Activated B cell treated with CpG ODN at 0.5 μM for 24 hours (primary cell): ENCODE measurements at regions not wholly inside any gene's neighbourhood (a gene's known extent, or its start where the extent isn't known, plus 50 kb on each side); places are given as distances from the start of the nearest gene placed in this dataset.

ENCODE experiments used
- ATAC-seq: fragments of 200-7000 bp; cut with Tn5 transposase; one replicate; pipeline ENCODE4 v1.10.0; 2021; ENCODE audit warnings: low read depth, mild to moderate bottlenecking, moderate library complexity
- CTCF ChIA-PET: fragments of 350-600 bp; sonication (Branson Sonifier 250); formaldehyde crosslinking; loops from one replicate; lab custom pipeline; 2021; ENCODE audit warnings: antibody characterized with exemption; lab: Charles Lee
- POLR2A ChIA-PET: fragments of 350-600 bp; sonication (Branson Sonifier 250); formaldehyde crosslinking; loops from one replicate; lab custom pipeline; 2021; ENCODE audit warnings: antibody characterized with exemption; lab: Charles Lee
- DNase-seq: peaks from one replicate; pipeline ENCODE4 v3.0.0; 2022
- H3K27ac Mint-ChIP-seq: one replicate; pipeline ENCODE4 v1.8.0; 2020; ENCODE audit warnings: mixed read lengths
- H3K27me3 Mint-ChIP-seq: one replicate; pipeline ENCODE4 v1.8.0; 2021; ENCODE audit warnings: mixed read lengths
- H3K36me3 Mint-ChIP-seq: one replicate; pipeline ENCODE4 v1.8.0; 2021; ENCODE audit warnings: low read depth, mixed read lengths
- H3K4me1 Mint-ChIP-seq: one replicate; pipeline ENCODE4 v1.8.0; 2021; ENCODE audit warnings: mixed read lengths
- H3K4me3 Mint-ChIP-seq: one replicate; pipeline ENCODE4 v1.8.0; 2020; ENCODE audit warnings: mild to moderate bottlenecking, mixed read lengths
- H3K9me3 Mint-ChIP-seq: one replicate; pipeline ENCODE4 v1.8.0; 2020; ENCODE audit warnings: mixed read lengths
- CTCF ChIP-seq: fragments of 200-600 bp; IDR thresholded peaks from one replicate; pipeline ENCODE4 v1.8.0; 2022; ENCODE audit warnings: antibody characterized with exemption, mild to moderate bottlenecking
- intact Hi-C: fragments of 100-400 bp; cut with micrococcal nuclease; formaldehyde crosslinking; loops from one replicate; pipeline ENCODE4 v1.15.1; 2024

- POLR2A ChIA-PET: no interaction called here
- no peak overlapping the region for H3K4me3 Mint-ChIP-seq
- H3K36me3 Mint-ChIP-seq: no peaks in the 10 kb centered on the region
- peaks cover 13% of the 10 kb centered on the region for H3K9me3 Mint-ChIP-seq
- intact Hi-C loops: no loop called here
- no peak for TF ChIP-seq CTCF
- no peaks in the 10 kb centered on the region for H3K4me1 Mint-ChIP-seq
- ATAC-seq: no peak
- H3K27ac Mint-ChIP-seq: no peak overlapping the region
- no peak for DNase-seq
- H3K27me3 Mint-ChIP-seq: no peaks in the 10 kb centered on the region
- CTCF ChIA-PET: no interaction called here
Measured at GRCh38 chr9:82302968-82303655, 314.5 kb downstream of the SPATA31D1 start.

GRCh38 chr9:82308836-82309235, 320.3 kb downstream of the SPATA31D1 start:
- no peak for TF ChIP-seq CTCF

GRCh38 chr9:82313697-82314096, 325.1 kb downstream of the SPATA31D1 start:
- intact Hi-C loops: no loop called here
- Mint-ChIP-seq H3K27me3 (no peaks in the 10 kb centered on the region), H3K36me3 (no peaks in the 10 kb centered on the region), H3K27ac (no peak overlapping the region), H3K4me1 (no peaks in the 10 kb centered on the region), H3K9me3 (peaks cover 2% of the 10 kb centered on the region), H3K4me3 (no peak overlapping the region)
- ChIA-PET CTCF (no interaction called here), POLR2A (no interaction called here)
- TF ChIP-seq CTCF: no peak
- DNase-seq (no peak), ATAC-seq (no peak)

More at GRCh38 chr9:82308836-82309235, 320.3 kb downstream of the SPATA31D1 start:
- DNase-seq: no peak
- POLR2A ChIA-PET: no interaction called here
- CTCF ChIA-PET: no interaction called here
- peaks cover 2% of the 10 kb centered on the region for H3K9me3 Mint-ChIP-seq
- no peak overlapping the region for H3K4me3 Mint-ChIP-seq
- no peak for ATAC-seq
- no peak overlapping the region for H3K27ac Mint-ChIP-seq
- no peaks in the 10 kb centered on the region for H3K36me3 Mint-ChIP-seq
- H3K4me1 Mint-ChIP-seq: no peaks in the 10 kb centered on the region
- no peaks in the 10 kb centered on the region for H3K27me3 Mint-ChIP-seq
- intact Hi-C loops: no loop called here

DNA sequence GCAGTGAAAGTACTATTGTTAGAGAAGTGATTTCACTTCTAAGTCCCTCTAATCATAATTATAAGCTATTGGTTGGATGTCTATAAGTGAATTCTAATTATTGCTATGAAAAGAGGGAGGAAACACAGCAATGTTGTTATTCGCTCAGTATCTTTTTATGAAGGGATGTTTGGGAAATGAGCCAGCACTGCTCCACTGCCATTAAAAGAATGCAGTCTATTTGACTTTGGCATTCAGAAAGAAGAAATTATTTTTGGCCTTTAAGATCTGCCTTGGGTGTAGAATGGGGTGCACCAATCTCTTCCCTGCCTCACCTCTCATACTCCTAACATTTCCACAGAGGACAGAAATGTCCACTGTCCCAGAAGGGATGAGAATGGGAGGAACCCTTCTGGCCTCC, 332.0 kb downstream of the SPATA31D1 start:
- Mint-ChIP-seq H3K36me3 (peaks cover 4% of the 10 kb centered on the region), H3K9me3 (peaks cover 18% of the 10 kb centered on the region), H3K27ac (no peak overlapping the region), H3K27me3 (no peaks in the 10 kb centered on the region), H3K4me3 (no peak overlapping the region), H3K4me1 (no peaks in the 10 kb centered on the region)
- ChIA-PET CTCF (no interaction called here), POLR2A (interaction anchor here (0.7 kb wide), 1 partner anchor 511 kb away, joined by 3 read pairs; no protein-coding TSS in a partner anchor)
- no peak for DNase-seq
- no peak for ATAC-seq
- no peak for TF ChIP-seq CTCF
- intact Hi-C loops: no loop called here

GRCh38 chr9:82325907-82326306, 337.3 kb downstream of the SPATA31D1 start:
- intact Hi-C loops: no loop called here
- no peak overlapping the region for H3K27ac Mint-ChIP-seq
- ATAC-seq: no peak

More at GRCh38 chr9:82325907-82326306, 337.3 kb downstream of the SPATA31D1 start:
- DNase-seq: no peak
- peaks cover 4% of the 10 kb centered on the region for H3K36me3 Mint-ChIP-seq
- ChIA-PET POLR2A (no interaction called here), CTCF (no interaction called here)
- no peaks in the 10 kb centered on the region for H3K4me1 Mint-ChIP-seq
- H3K9me3 Mint-ChIP-seq: peaks cover 24% of the 10 kb centered on the region
- TF ChIP-seq CTCF: no peak
- no peak overlapping the region for H3K4me3 Mint-ChIP-seq
- no peaks in the 10 kb centered on the region for H3K27me3 Mint-ChIP-seq
